IPS DF 4.7 (cell line): ENCODE measurements at regions not wholly inside any gene's neighbourhood (a gene's known extent, or its start where the extent isn't known, plus 50 kb on each side); places are given as distances from the start of the nearest gene placed in this dataset.
"Not testable (repeated sequence)": the region's sequence is repeated elsewhere in the genome, so short reads cannot be mapped to it uniquely, and the experiment has no call there.

Experiments used
- DNase-seq: peaks from one replicate; pipeline ENCODE4 v3.0.0-alpha.2; 2013; ENCODE audit warnings: low spot score; ENCODE audit errors: extremely low read depth

GRCh38 chr5:13640270-13640669 is 304.2 kb downstream of the DNAH5 start:
- no peak for DNase-seq

- DNase-seq = no peak
Measured at GRCh38 chr5:13632676-13633075, 311.8 kb downstream of the DNAH5 start.

GRCh38 chr5:13629218-13629617 is 315.3 kb downstream of the DNAH5 start:
- DNase-seq = no peak

- no peak for DNase-seq
Measured at GRCh38 chr5:13627673-13628454, 316.6 kb downstream of the DNAH5 start.

- DNase-seq = no peak
Measured at GRCh38 chr5:13625616-13626198, 318.8 kb downstream of the DNAH5 start.

- no peak for DNase-seq
Measured at GRCh38 chr5:13624283-13625074, 320.0 kb downstream of the DNAH5 start.

- no peak for DNase-seq
Measured at GRCh38 chr5:13613621-13614020, 330.9 kb downstream of the DNAH5 start.

- no peak for DNase-seq
Measured at GRCh38 chr5:13611604-13612003, 332.9 kb downstream of the DNAH5 start.

GRCh38 chr5:13609504-13609903 is 335.0 kb downstream of the DNAH5 start:
- DNase-seq = no peak

GRCh38 chr5:13606051-13606450 is 338.4 kb downstream of the DNAH5 start:
- DNase-seq = no peak

- no peak for DNase-seq
Measured at GRCh38 chr5:13601112-13601511, 343.4 kb downstream of the DNAH5 start.

- no peak for DNase-seq
Measured at GRCh38 chr5:13595978-13596377, 348.5 kb downstream of the DNAH5 start.

GRCh38 chr5:13591621-13592020 is 352.9 kb downstream of the DNAH5 start:
- no peak for DNase-seq

- no peak for DNase-seq
Measured at GRCh38 chr5:13585324-13585723, 359.2 kb downstream of the DNAH5 start.

GRCh38 chr5:13581914-13582313 is 362.6 kb downstream of the DNAH5 start:
- no peak for DNase-seq

GRCh38 chr5:13581132-13581531 is 363.4 kb downstream of the DNAH5 start:
- DNase-seq = no peak

GRCh38 chr5:13580058-13580457 is 364.4 kb downstream of the DNAH5 start:
- no peak for DNase-seq

- not testable (repeated sequence) for DNase-seq
Measured at GRCh38 chr5:13579091-13579490, 365.4 kb downstream of the DNAH5 start.

GRCh38 chr5:13578311-13579039 is 366.0 kb downstream of the DNAH5 start:
- not testable (repeated sequence) for DNase-seq

GRCh38 chr5:13574574-13574973 is 369.9 kb downstream of the DNAH5 start:
- no peak for DNase-seq

- no peak for DNase-seq
Measured at GRCh38 chr5:13572163-13572562, 372.3 kb downstream of the DNAH5 start.
